Glomerular visceral epithelial cell (primary cell): ENCODE measurements at regions not wholly inside any gene's neighbourhood (a gene's known extent, or its start where the extent isn't known, plus 50 kb on each side); places are given as distances from the start of the nearest gene placed in this dataset.

Experiments
- DNase-seq: peaks from one replicate; pipeline ENCODE4 v3.0.0-alpha.2; 2016; ENCODE audit errors: extremely low spot score

DNA sequence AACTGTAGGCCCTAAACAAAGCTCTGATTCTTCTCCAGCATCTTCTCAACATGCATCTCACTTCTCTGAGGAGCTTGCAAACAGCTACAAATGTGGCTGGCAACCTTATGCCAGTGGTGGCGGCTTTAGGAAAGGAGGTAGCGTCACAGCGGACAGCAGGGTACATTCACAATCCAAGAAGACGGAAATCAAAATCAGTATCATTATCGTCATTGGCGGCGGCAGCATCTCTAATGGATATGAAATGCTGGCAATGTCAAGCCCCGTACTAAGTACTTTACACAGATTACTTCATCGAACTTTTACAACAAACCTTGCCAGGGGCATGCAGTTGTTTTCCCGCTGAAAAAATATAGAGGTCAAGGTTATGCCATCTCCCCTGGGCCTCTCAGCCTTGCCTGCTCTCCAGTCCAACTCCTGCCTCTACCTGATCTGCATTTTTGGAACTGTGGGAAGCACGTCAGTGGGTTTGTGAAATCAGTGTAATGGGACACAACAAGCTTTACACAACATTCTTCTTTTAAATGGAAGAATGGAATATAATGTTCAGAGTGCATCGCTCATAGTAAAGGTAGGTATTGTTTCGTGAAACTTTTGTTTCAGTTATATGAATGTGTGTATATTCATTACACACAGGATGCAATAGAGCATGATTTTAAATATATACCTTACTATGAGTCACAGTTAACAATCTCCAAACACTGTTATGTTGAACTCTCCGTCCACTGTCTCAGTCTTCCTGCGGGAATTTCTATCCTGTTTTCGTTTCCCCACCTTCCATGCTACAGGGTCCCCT, 152.9 kb downstream of the TTC32 start:
- no peak for DNase-seq

DNA sequence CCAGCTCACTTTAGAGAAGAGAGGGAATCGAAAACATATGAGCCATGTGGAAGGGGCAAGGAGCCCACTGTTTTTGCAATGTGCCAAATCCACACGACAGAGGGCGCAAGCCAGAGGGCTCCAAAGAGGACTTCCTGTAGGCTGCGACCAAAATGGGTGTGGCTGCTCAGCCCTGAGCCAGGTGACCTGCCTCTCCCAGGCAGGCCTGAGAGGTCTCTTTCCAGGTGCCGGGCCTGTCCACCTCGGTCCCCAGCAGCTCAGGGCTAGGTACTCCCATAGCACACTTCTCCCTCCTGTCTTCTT, 153.8 kb downstream of the TTC32 start:
- no peak for DNase-seq

DNA sequence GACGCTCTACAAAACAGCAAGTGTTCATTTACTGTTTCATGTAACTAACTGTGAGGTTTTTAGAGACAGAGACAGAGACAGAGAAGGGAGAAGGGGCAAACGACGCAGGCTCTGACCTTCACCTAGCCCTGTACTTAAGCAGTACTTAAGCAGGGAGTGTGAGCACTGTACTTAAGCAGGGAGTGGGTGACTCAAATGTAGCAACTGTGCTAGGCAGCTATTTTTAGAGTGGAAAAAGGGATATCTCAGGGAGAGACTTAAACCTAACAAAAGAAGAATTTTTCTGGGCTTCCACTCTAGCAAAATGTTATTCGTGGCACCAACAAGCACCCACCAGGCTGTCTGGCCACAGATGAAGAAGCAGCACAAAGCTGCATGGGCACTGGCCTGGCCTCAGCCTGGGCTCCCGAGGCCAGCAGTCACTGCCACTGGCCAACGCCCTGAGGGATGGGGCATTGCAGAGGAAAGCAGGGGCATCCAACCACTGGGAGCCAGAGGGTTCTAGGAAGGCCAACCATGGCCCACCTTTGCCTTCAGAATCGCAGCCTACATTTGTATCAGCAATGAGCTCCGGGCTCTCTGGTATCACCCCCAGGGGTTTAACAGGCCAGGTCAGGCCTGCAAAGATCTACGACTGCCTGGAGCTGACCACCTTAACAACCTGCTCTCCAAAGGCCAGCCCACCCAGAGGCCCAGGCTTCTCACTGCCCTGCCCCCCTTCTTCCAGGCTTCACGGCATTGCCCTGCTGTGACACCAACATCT, 154.3 kb downstream of the TTC32 start:
- DNase-seq, result no peak

DNA sequence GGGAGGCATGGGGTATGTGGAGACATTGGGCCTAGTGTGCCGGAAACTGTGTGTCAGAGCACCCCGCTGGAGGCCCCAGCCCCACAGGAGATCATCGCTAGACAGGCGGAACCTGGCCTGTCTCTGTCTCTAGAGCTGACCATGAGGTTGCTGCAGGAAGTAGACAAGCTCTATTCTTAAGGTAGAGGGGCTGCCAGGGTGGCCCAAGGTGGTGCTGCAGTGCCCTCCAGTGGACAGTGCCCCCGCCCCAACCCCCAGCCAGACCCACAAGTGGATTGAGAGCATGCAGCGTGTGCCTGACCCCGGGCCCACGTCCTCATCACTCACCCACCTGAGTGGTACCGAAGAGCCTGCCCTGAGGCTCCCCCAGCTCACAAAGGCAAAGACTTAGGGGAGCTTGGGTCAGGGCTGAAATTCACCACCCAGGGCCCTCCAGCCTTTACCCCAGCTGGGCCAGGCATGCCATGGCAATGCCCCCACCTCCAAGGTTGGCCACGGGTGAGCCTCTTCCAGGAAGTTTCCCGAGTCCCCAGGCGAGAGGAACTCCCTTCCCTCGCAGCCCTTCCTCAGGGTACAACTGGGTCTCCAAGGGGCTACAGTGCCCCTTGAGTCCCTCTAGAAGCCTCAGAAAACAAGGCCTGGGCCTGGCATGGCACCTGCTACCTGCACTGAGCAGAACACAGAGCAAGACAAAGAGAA, 155.0 kb downstream of the TTC32 start:
- DNase-seq, result peak; percentile 34

DNA sequence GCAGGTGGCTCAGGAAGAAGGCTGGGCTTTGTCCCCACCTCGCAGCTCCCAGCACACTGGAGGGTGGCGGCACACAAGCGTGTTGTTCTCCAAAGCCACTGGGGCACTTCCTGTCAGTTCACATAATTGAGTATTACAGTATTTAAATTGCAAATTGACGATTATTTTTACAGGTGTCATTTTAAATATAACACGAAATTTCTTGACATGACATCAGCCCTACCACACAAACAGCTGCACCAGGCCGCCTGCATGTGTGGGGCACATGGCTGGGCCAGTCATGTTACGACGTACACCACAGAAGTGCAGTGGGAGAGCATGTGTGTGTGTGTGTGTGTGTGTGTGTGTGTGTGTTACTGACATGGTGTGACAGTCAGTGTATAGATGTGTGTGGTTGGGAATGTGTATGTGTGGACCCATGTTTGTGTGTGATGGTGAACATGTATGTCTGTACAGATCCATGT, 155.6 kb downstream of the TTC32 start:
- DNase-seq, result no peak

GRCh38 chr2:19745318-19746136, 156.3 kb downstream of the TTC32 start:
- DNase-seq, result no peak

GRCh38 chr2:19744456-19745199, 157.2 kb downstream of the TTC32 start:
- DNase-seq, result no peak

DNA sequence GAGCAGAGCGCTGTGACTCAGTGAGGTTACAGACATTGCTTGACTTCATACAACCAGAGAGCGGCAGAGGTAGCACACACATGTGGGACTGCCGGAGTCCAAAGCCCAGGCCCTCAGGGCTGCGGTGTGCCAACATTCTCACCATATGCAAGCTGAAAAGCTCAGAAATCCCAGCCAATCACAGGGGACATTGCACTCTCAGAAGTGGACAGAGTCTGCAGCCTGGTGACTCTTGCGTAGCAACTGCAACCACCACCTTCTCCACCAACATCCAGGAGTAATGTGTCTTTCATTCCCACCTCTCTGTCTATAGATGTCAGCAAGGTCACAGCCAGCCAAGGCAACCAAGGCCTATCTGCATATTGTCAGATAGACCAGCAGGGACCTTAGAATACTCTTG, 158.1 kb downstream of the TTC32 start:
- DNase-seq, result no peak

DNA sequence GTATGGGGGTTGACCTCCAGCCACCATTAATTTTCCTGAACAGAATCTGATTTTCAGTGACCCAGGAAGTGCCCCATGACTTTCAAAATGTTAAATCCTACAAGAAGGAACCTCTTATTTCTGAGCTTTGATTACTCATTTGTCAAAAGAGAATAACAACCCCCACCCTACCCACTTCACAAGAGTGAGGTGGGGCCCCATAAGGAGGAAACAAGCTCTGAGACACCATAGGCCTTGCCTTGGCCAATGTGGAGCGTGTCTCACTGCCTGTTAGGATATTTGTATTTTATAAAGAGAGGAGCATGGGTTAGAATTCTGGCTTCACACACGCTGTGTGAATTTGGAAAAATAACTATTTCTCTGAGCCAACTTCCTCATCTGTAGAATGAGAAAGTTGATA, 158.9 kb downstream of the TTC32 start:
- DNase-seq, result no peak

DNA sequence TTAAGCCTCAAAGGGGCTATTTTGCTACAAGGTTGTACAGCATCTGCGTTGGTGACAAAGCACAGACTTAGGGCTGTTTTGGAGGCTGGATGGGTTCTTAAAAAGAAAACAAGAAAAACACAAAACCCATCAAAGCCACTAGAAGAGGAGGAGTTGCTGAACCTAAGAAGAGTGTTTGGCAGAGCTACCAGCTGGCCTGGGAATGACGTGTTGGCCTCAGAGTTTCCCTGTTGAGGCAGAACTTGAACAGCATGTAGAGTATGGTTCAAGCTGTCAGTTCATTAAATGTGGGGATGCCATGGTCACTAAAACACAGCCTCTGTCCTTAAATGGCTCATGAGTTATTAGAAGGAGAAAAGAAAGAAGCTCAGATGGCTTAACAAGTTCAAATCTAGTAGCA, 162.5 kb downstream of the TTC32 start:
- no peak for DNase-seq

GRCh38 chr2:19738707-19739106, 163.1 kb downstream of the TTC32 start:
- no peak for DNase-seq

DNA sequence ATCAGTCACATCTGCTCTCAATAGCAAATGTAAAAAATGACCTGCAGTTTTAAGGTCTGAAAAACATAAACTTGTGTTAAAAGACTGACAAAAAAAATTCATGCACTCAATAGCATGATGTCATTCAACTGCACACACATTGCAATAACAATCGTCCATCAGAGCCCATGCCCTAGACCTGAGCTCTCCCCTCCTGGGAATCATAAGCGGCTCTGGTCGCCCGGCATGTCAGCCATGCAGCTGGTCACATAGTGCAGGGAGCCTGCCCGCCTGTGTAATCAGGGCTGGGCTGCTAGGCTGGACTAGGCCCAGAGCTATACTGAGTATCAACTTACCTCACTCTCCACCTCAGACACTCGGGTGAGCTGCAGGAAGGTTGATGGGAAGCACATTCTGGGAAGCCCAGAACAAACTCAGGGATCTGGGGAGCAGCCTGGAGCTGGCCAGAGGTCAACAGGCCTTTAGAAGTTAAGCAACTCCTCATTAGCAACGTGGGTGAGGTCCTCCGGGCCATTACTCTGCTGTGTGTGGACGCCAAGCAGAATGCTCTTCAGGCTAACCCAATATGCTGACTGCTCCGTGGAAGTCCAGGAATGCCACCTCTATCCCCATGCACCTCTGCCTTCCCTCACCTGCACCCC, 165.5 kb downstream of the TTC32 start:
- no peak for DNase-seq

DNA sequence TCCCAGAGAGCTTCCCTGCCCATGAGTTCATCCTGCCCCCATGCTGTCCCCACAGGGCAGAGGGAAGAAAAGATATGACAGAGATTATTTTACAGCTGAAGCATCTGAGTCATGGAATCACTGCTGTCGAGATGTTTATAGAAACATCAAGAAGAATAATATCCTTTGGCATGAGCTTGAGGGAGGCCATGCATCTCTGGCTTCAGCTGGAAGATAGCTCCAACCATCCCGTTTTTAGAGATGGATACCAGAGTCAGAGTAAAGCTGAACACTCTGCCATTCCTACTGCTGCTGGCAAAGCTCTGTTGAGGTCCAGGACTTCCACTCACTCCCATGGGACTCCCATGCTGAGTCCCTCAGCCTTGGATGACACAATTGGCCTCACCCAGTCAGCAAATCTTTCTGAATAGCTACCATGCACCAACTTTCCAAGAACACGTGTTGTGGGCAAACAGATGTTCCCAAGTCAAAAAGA, 167.8 kb downstream of the TTC32 start:
- no peak for DNase-seq

DNA sequence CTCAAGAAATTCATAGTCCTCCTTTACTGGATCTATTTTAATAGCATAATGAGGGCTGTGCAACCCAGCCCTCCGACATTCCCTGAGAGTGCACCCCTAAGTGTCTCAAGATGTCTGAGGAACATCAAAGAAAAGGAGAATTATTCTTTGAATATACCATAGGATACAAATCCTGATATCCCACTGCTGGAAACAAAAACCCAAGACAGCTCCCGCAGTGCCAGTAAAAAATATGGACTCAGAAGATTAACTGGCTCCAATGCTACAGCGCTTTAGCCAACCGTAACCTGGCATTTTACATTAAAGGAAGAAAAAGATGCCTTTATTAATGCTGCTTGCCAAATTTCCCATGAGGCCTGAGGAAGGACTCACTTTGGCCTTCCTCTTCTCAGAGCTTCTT, 168.4 kb downstream of the TTC32 start:
- DNase-seq, result no peak

DNA sequence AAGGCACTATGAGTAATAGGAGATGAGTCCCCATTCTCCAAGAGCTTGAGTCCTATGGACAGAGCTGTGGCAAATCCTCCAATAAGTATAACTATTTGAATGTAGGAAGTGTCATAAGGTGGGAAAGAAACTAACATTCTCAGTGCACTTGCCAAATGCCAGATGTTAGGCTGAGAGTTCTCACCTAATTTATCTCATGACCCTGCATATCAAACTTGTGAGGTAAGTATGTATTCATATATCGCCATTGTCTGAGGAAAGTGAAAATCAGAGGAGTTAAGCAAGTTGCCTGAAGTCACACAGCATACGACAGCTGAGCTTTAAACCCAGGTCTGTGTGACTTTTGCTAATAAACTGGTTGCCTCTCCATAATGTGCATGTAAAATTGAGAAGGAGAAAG, 169.5 kb downstream of the TTC32 start:
- DNase-seq, result no peak

DNA sequence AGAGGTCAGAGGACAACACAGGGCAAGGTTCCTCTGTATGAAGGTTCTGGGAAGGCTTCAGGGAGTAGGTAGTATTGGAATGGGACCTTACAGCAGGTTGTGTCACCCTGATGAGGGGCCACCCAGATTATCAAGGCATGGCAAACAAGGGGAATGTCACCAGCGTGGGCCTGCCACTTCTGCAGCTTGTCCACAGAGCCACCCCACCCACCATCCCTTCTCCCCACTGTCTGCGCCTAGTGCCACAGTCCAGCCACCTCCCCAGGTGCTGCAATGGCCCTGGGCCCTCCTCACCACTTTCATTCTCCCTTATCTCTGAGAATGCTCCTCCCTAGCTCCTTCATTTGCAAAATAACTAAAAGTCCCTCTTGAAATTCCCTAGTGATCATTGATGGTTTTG, 170.3 kb downstream of the TTC32 start:
- DNase-seq, result no peak

DNA sequence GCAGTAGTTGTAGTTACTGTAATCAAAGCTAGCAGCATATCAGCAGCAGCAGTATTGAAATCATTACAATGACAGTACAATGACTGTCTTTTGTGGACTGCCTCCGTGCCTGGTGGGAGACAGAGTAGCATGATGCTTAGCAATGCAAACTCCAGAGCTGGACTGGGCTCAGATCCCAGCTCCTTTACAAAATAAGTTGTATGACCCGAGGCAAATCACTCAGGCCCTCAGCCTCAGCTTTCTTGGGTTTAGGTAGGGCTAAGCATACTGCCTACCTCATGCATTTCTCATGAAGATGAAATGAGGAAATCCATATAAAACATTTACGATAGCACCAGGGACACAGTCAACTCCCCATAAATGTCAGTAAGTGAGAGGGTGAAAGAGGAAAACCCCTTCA, 170.7 kb downstream of the TTC32 start:
- no peak for DNase-seq

DNA sequence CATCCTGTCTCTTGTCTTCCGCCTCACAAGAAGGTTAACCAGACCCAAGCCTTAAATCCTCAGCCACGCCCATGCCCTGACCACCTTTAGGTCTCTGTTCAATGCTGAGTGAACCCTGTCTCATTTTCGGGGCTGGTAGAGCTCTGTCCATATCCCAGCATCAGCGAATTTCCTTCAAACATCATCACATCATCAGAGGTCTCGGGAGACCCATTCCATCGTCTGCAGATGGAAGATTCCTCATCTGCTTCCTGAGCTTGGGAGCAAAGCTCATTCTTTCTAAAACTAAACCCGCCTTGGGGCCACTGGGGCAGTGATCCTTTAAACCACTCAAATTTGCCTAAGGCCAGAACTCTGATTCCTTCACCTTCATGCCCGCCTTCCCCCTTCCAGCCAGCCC, 173.7 kb downstream of the TTC32 start:
- no peak for DNase-seq

- no peak for DNase-seq
Observed at GRCh38 chr2:19725392-19725791, 176.4 kb downstream of the TTC32 start.

DNA sequence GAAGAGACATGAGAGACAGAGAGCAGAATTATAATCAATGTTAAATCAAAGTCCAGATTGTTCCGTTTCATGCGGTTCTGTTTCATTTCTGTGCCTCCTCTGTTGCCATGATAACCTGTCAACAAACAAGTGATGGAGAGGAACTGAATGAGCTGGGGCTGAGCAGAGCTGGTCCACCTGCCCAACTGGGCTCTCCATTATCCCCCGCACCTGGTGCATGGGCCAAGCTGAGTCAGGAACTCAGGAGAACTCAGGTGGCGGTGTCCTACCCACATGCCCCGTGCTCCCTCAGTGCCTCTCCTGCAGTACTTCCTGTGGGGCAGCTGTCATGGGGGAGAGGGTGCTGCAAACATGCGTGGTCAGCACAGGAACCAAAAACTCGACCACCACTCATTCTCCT, 178.8 kb downstream of the TTC32 start:
- no peak for DNase-seq

- no peak for DNase-seq
Observed at GRCh38 chr2:19722531-19722971, 179.2 kb downstream of the TTC32 start.
